ENCODE measurements at regions not wholly inside any gene's neighbourhood (a gene's known extent, or its start where the extent isn't known, plus 50 kb on each side); places are given as distances from the start of the nearest gene placed in this dataset.

DNA sequence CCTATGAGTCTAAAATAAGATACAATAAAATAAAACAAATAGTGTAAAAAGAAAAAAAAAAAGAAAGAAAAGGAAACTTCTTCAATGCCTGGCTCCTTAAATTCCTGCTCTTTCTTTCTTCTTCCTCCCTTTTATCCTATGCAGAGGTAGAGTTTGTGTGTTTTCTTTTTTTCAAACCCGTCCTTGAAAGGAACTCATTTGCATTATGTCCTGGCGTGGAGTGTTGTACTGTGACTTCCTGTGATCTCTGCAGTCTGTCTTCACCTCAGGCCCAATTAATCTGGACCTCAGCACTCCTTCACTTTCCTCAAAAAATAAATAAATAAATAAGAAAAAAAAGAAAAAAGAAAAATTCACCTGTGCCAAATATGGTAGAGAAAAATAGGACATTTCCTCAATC, 541.9 kb upstream of the SPTLC3 start:
- Histone ChIP-seq H3K36me3 (no peaks in the 10 kb centered on the region), H3K27ac (no peak overlapping the region), H3K9me3 (no peaks in the 10 kb centered on the region), H3K4me1 (no peaks in the 10 kb centered on the region), H3K27me3 (no peaks in the 10 kb centered on the region), H3K4me3 (no peak overlapping the region)
- ATAC-seq (no peak), DNase-seq (no peak)
- TF ChIP-seq, protein P1, sequence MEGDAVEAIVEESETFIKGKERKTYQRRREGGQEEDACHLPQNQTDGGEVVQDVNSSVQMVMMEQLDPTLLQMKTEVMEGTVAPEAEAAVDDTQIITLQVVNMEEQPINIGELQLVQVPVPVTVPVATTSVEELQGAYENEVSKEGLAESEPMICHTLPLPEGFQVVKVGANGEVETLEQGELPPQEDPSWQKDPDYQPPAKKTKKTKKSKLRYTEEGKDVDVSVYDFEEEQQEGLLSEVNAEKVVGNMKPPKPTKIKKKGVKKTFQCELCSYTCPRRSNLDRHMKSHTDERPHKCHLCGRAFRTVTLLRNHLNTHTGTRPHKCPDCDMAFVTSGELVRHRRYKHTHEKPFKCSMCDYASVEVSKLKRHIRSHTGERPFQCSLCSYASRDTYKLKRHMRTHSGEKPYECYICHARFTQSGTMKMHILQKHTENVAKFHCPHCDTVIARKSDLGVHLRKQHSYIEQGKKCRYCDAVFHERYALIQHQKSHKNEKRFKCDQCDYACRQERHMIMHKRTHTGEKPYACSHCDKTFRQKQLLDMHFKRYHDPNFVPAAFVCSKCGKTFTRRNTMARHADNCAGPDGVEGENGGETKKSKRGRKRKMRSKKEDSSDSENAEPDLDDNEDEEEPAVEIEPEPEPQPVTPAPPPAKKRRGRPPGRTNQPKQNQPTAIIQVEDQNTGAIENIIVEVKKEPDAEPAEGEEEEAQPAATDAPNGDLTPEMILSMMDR (IDR thresholded peaks at IDR 0.05) = no peak
- intact Hi-C loops (cut with DNase I) = no loop called here

DNA sequence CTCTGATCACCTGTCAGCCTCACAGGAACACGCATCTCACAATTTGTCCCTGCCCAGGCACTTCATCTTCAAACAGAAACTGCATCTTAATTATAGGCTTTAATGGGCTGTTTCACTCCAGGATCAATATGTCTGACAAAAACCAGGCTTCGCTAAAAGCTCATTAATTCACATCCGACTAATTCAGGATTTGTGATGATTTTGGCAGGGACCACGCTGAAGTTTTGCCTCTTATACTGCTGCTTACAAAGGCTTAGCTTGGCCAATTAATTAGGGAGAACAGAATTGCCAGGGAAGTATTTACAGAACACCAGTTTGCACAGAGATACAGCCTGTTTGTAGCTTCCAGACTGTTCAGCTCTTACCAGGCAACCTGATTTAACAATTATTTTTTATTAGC, 541.0 kb upstream of the SPTLC3 start:
- Histone ChIP-seq H3K27me3 (no peaks in the 10 kb centered on the region), H3K9me3 (no peaks in the 10 kb centered on the region), H3K27ac (no peak overlapping the region), H3K4me3 (no peak overlapping the region), H3K4me1 (no peaks in the 10 kb centered on the region), H3K36me3 (no peaks in the 10 kb centered on the region)
- intact Hi-C loops (cut with DNase I) = no loop called here
- TF ChIP-seq, protein P1 (IDR thresholded peaks at IDR 0.05) = no peak
- DNase-seq = no peak
- ATAC-seq = no peak

DNA sequence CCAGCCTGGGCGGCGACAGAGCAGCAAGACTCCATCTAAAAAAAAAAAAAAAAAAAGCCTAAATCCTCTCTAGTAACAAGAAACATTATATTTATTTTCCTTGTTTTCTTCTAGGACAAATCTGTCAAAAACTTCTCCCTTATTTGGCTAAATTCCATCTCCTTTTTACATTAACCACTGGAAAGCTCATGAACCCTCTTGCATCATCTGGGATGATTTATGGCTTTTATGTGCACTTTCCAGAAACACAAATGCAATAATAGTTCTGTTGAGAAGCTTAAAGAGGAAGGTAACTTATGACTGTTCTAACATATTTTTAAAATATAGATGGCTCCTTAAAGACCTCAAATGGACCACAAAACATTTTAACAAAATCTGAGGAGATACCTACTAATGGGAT, 526.1 kb upstream of the SPTLC3 start:
- no peaks in the 10 kb centered on the region for H3K36me3 ChIP-seq
- no peaks in the 10 kb centered on the region for H3K27me3 ChIP-seq
- H3K27ac ChIP-seq = no peak overlapping the region
- ATAC-seq (no peak), DNase-seq (no peak)
- H3K4me3 ChIP-seq = no peak overlapping the region
- no peaks in the 10 kb centered on the region for H3K4me1 ChIP-seq
- intact Hi-C loops (cut with DNase I) = no loop called here
- no peaks in the 10 kb centered on the region for H3K9me3 ChIP-seq
- TF ChIP-seq, protein P1 (IDR thresholded peaks at IDR 0.05) = no peak

DNA sequence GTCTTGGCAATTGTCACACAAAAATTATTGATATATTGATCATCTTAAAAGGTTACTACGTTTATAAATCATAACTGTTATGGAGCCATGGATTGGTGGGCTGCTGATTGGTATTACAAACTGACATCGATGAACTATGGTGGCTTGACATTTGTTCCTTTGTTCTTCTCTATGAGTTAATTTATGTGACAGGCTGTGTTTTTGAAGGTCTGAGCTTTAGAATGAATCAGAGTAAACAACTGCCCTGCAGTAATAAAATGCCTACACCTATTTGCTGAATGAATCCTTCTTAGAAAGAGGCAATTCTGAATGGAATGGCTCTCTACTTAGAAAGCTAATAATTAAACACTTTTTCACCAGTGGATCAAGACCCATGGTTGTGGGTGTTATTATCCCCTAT, 506.3 kb upstream of the SPTLC3 start:
- TF ChIP-seq, protein P1 (IDR thresholded peaks at IDR 0.05) = no peak
- no peaks in the 10 kb centered on the region for H3K4me1 ChIP-seq
- H3K27ac ChIP-seq = no peak overlapping the region
- no peaks in the 10 kb centered on the region for H3K27me3 ChIP-seq
- H3K4me3 ChIP-seq = no peak overlapping the region
- no peaks in the 10 kb centered on the region for H3K36me3 ChIP-seq
- ATAC-seq (no peak), DNase-seq (no peak)
- intact Hi-C loops (cut with DNase I) = no loop called here
- no peaks in the 10 kb centered on the region for H3K9me3 ChIP-seq

DNA sequence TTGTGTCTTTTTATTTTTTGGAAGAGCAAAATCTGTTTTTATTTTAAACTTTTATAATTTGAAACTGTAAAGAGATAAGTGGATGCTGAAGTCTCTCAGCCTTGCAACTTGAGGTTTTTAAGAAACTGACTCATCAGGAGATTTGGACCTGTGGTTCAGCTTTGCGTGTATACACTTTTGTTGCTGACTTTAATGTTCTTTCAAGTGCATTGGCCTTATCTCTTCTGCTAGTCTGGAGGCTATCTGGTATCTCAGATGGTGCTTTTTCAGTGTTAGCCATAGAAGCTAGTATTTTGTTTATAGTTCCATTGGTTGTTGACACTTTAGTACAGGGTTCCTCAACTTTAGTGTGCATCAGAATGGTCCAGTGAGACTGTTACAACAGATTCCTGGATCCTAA, 504.0 kb upstream of the SPTLC3 start:
- intact Hi-C loops (cut with DNase I) = no loop called here
- no peaks in the 10 kb centered on the region for H3K36me3 ChIP-seq
- H3K9me3 ChIP-seq = no peaks in the 10 kb centered on the region
- DNase-seq = no peak
- no peak for ATAC-seq
- H3K27me3 ChIP-seq = no peaks in the 10 kb centered on the region
- H3K27ac ChIP-seq = no peak overlapping the region
- no peak overlapping the region for H3K4me3 ChIP-seq
- TF ChIP-seq, protein P1 (IDR thresholded peaks at IDR 0.05) = no peak
- H3K4me1 ChIP-seq = no peaks in the 10 kb centered on the region

DNA sequence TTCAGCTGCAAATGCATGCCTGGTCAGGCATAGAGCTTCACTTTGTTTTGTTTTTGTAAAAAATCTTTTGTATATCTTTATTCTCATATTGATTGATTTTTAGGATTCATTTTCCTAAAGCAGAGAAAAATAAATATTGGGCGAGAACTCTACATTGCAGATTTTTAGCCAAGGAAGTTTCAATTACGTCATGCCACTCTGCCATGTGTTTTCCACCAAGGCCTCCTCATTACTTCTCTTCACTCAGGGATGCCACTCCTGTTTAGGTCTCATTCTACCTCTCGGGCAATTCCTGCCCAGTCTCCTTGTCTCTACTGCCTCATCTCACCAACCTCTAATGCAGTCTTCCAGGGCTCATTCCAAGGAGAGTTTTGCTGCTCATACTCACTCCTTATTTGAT, 497.3 kb upstream of the SPTLC3 start:
- Histone ChIP-seq H3K27me3 (no peaks in the 10 kb centered on the region), H3K4me1 (no peaks in the 10 kb centered on the region), H3K36me3 (no peaks in the 10 kb centered on the region), H3K9me3 (no peaks in the 10 kb centered on the region), H3K4me3 (no peak overlapping the region), H3K27ac (no peak overlapping the region)
- intact Hi-C loops (cut with DNase I) = no loop called here
- TF ChIP-seq, protein P1 (IDR thresholded peaks at IDR 0.05) = no peak
- DNase-seq (no peak), ATAC-seq (no peak)
